Testis (tissue), 2 donors: ENCODE measurements at regions not wholly inside any gene's neighbourhood (a gene's known extent, or its start where the extent isn't known, plus 50 kb on each side); places are given as distances from the start of the nearest gene placed in this dataset.

ENCODE experiments used
- POLR2A ChIP-seq: fragments of 450-650 bp; IDR thresholded peaks from one replicate; pipeline ENCODE4 v1.6.1; 2017; ENCODE audit warnings: antibody characterized with exemption, mild to moderate bottlenecking, moderate library complexity
- TF ChIP-seq, protein P1 (sequence below), 3 experiments: fragments of 450-650 bp in 2 of 3; fragments of 200-600 bp in 1 of 3; sonication (generic) in 1 of 3; IDR thresholded peaks; one replicate each; pipeline ENCODE4 v1.5.1; 2016 to 2019; ENCODE audit warnings: antibody characterized with exemption in 3 of 3, mild to moderate bottlenecking in 2 of 3, moderate library complexity in 1 of 3

DNA sequence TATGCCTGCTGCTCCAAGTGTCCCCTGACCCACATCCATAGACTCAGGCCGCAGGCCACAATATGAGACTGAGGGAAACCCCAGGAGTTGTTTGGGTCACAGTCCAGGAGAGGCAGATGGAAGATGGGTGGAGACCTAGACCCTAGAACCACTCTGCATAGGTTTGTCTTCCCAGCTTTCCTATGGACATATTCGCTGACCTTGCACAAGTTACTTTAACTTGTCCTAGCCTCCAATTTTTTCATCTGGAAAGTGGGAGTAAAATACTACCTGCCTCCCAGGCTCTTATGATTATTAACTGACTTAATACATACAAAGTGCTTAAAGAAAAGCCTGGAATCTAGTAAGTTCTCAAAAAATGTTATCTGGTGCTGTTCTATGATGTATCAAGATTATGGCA is 157.1 kb upstream of the IFNG-AS1 start:
- TF ChIP-seq, protein P1, sequence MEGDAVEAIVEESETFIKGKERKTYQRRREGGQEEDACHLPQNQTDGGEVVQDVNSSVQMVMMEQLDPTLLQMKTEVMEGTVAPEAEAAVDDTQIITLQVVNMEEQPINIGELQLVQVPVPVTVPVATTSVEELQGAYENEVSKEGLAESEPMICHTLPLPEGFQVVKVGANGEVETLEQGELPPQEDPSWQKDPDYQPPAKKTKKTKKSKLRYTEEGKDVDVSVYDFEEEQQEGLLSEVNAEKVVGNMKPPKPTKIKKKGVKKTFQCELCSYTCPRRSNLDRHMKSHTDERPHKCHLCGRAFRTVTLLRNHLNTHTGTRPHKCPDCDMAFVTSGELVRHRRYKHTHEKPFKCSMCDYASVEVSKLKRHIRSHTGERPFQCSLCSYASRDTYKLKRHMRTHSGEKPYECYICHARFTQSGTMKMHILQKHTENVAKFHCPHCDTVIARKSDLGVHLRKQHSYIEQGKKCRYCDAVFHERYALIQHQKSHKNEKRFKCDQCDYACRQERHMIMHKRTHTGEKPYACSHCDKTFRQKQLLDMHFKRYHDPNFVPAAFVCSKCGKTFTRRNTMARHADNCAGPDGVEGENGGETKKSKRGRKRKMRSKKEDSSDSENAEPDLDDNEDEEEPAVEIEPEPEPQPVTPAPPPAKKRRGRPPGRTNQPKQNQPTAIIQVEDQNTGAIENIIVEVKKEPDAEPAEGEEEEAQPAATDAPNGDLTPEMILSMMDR (IDR thresholded peaks at IDR 0.05), result no peak
- no peak for TF ChIP-seq POLR2A
